ENCODE measurements at regions not wholly inside any gene's neighbourhood (a gene's known extent, or its start where the extent isn't known, plus 50 kb on each side); places are given as distances from the start of the nearest gene placed in this dataset.

DNA sequence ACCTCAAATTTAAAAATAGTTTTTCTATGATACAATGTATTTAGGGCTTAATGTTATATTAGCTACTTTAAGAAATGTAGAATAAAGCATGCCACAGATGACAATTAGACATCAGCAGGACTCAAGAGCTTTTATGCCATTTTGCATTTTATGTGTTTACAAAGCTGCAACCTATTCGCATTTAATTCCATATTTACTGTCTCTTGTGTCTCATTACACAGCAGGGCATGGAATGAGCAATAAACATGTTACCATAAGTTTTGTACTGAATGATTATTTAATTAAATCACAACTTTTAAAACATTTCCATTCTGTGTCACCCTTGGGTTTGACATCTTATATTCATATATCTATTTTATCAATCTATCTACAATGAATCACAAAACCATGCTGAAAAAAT is 1756.9 kb downstream of the PCDH9 start:
- no peak for DNase-seq (ENCODE audit: extremely low read depth, insufficient read length)
- H3K27me3 ChIP-seq (replicated peaks; ENCODE audit: control insufficient read depth, insufficient read depth, low read length), result no peaks in the 10 kb centered on the region
- no peaks in the 10 kb centered on the region for H3K36me3 ChIP-seq (ENCODE audit: control insufficient read depth, insufficient read depth, low read length)
- H3K4me3 ChIP-seq (replicated peaks; ENCODE audit: low read depth, low read length), result no peak overlapping the region
- TF ChIP-seq, protein P1, sequence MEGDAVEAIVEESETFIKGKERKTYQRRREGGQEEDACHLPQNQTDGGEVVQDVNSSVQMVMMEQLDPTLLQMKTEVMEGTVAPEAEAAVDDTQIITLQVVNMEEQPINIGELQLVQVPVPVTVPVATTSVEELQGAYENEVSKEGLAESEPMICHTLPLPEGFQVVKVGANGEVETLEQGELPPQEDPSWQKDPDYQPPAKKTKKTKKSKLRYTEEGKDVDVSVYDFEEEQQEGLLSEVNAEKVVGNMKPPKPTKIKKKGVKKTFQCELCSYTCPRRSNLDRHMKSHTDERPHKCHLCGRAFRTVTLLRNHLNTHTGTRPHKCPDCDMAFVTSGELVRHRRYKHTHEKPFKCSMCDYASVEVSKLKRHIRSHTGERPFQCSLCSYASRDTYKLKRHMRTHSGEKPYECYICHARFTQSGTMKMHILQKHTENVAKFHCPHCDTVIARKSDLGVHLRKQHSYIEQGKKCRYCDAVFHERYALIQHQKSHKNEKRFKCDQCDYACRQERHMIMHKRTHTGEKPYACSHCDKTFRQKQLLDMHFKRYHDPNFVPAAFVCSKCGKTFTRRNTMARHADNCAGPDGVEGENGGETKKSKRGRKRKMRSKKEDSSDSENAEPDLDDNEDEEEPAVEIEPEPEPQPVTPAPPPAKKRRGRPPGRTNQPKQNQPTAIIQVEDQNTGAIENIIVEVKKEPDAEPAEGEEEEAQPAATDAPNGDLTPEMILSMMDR (IDR thresholded peaks at IDR 0.05; ENCODE audit: insufficient read depth, low read length, poor library complexity, severe bottlenecking), result no peak

DNA sequence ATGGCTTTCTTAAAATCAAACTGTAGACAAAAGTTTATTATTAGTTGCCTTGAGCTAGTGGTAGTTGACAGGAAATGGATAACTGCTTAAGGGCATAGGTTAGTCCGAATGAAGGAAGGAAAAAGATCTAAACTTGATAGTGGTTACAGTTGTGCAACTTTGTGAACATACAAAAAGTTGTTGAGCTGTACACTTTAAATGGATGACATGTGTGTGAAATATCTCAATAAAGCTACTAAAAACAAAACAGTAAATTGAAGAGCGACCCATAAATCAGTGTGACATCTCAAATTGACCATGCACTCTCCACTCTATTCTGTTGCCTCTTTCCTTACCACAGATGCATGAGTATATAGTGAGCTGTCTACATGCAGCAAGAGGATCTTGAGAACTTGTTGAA is 1757.8 kb downstream of the PCDH9 start:
- no peak overlapping the region for H3K4me3 ChIP-seq (replicated peaks; ENCODE audit: low read depth, low read length)
- no peak for DNase-seq (ENCODE audit: extremely low read depth, insufficient read length)

DNA sequence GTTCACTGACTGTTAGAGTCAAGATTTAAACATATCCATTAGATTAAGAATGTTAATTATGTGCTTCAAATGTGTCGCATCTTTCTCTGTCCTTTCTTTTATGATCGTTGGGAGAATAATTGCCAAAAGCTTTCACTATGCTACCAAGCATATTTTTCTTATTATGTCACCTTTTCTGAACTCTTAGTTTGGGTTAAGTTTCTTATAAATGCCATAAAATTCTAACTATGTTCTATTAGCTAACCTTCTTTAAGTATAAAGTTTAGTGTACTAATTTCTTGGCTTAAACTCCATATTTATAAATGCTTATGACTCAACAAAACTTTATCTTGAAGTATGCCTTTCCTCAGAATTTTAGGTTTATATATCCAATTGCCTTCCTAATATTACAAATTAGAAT is 1759.4 kb downstream of the PCDH9 start:
- no peaks in the 10 kb centered on the region for H3K36me3 ChIP-seq (ENCODE audit: control insufficient read depth, insufficient read depth, low read length)
- no peaks in the 10 kb centered on the region for H3K27me3 ChIP-seq (replicated peaks; ENCODE audit: control insufficient read depth, insufficient read depth, low read length)
- no peak overlapping the region for H3K4me3 ChIP-seq (replicated peaks; ENCODE audit: low read depth, low read length)
- no peak for DNase-seq (ENCODE audit: extremely low read depth, insufficient read length)
- TF ChIP-seq, protein P1 (IDR thresholded peaks at IDR 0.05; ENCODE audit: insufficient read depth, low read length, poor library complexity, severe bottlenecking), result no peak

More for the DNA sequence above, 1757.8 kb downstream of the PCDH9 start:
- Histone ChIP-seq H3K36me3 (ENCODE audit: control insufficient read depth, insufficient read depth, low read length) (no peaks in the 10 kb centered on the region), H3K27me3 (replicated peaks; ENCODE audit: control insufficient read depth, insufficient read depth, low read length) (no peaks in the 10 kb centered on the region)
- TF ChIP-seq, protein P1 (IDR thresholded peaks at IDR 0.05; ENCODE audit: insufficient read depth, low read length, poor library complexity, severe bottlenecking), result no peak

DNA sequence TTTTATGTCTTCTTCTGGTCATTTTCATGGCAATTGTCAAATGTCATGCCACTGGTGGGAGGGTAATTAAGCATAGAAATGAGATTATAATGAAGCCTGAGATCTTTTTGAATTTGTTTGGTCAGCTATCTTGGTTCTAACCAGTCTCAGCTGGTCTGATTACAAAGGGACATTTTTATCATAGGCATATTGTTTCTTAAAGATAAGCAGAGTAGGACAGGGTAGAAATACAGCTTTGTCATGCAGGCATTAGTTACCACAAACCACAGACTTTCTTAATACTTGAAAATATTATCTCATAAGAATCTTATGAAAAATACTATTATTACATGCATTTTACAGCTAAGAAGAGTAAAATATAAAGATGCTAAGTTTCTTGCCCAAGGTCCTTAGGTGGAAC is 1761.5 kb downstream of the PCDH9 start:
- Histone ChIP-seq H3K27me3 (replicated peaks; ENCODE audit: control insufficient read depth, insufficient read depth, low read length) (no peaks in the 10 kb centered on the region), H3K4me3 (replicated peaks; ENCODE audit: low read depth, low read length) (no peak overlapping the region), H3K36me3 (ENCODE audit: control insufficient read depth, insufficient read depth, low read length) (no peaks in the 10 kb centered on the region)
- no peak for DNase-seq (ENCODE audit: extremely low read depth, insufficient read length)
- TF ChIP-seq, protein P1 (IDR thresholded peaks at IDR 0.05; ENCODE audit: insufficient read depth, low read length, poor library complexity, severe bottlenecking), result no peak

DNA sequence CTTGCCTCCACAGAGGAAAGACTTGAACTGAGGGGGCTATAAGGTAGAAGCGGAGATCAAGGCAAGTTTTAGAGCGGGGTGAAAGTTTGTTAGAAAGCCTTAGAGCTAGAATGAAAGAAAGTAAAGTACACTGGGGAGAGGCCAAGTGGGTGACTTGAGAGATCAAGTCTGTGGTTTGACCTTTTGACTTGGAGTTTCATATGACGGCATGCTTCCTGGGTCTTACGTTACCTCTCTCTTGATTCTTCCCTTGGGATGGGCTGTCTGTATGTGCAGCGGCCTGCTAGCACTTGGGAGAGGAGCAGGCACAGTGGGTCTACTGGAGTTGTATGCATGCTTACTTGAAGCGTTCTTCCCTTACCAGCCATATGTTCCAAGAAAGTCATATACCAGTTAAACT is 1768.5 kb downstream of the PCDH9 start:
- DNase-seq (ENCODE audit: extremely low read depth, insufficient read length), result no peak
- Histone ChIP-seq H3K27me3 (replicated peaks; ENCODE audit: control insufficient read depth, insufficient read depth, low read length) (no peaks in the 10 kb centered on the region), H3K4me3 (replicated peaks; ENCODE audit: low read depth, low read length) (no peak overlapping the region), H3K36me3 (ENCODE audit: control insufficient read depth, insufficient read depth, low read length) (no peaks in the 10 kb centered on the region)
- TF ChIP-seq, protein P1 (IDR thresholded peaks at IDR 0.05; ENCODE audit: insufficient read depth, low read length, poor library complexity, severe bottlenecking), result no peak

DNA sequence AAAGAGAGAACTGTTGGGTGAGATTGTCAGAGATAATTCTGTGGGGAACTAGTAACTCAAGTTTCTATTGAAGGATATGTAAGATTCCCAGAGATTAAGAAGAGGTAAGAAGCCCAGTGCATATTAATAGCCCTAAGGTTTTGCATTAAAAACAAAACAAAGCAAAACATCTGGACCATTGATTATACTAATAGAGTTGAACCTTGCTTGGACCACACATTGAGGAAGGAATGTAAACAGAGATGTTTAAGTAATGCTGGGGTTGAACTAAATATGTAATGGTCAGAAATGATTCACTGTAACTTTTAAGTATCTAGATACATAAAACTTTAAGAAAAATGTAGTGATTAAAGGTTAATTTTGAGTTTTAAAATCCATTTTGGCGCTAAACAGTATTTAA is 1770.0 kb downstream of the PCDH9 start:
- DNase-seq (ENCODE audit: extremely low read depth, insufficient read length), result no peak
- no peaks in the 10 kb centered on the region for H3K36me3 ChIP-seq (ENCODE audit: control insufficient read depth, insufficient read depth, low read length)
- no peaks in the 10 kb centered on the region for H3K27me3 ChIP-seq (replicated peaks; ENCODE audit: control insufficient read depth, insufficient read depth, low read length)
- H3K4me3 ChIP-seq (replicated peaks; ENCODE audit: low read depth, low read length), result no peak overlapping the region
- TF ChIP-seq, protein P1 (IDR thresholded peaks at IDR 0.05; ENCODE audit: insufficient read depth, low read length, poor library complexity, severe bottlenecking), result no peak
